ENCODE measurements at regions not wholly inside any gene's neighbourhood (a gene's known extent, or its start where the extent isn't known, plus 50 kb on each side); places are given as distances from the start of the nearest gene placed in this dataset.

- FAIRE-seq: peak; percentile 78
- H3K4me3 Mint-ChIP-seq (ENCODE audit: unreplicated experiment): no peak overlapping the region
Observed at GRCh38 chr12:18955594-18955993, 173.9 kb upstream of the PLEKHA5 start.

GRCh38 chr12:18965203-18965602 is 164.3 kb upstream of the PLEKHA5 start:
- Histone ChIP-seq H3K4me2 (ENCODE audit: low read length) (no peak overlapping the region), H2AFZ (ENCODE audit: low read depth, low read length) (no peak overlapping the region)

More at GRCh38 chr12:18955594-18955993, 173.9 kb upstream of the PLEKHA5 start:
- Histone ChIP-seq H3K4me1 (ENCODE audit: insufficient read depth, low read length) (no peaks in the 10 kb centered on the region), H3K79me2 (ENCODE audit: insufficient read depth, low read length) (no peaks in the 10 kb centered on the region), H3K4me2 (ENCODE audit: low read length) (peak overlapping the region; percentile 15), H4K20me1 (ENCODE audit: insufficient read depth, low read length) (no peaks in the 10 kb centered on the region), H3K27me3 (ENCODE audit: insufficient read depth, low read length) (no peaks in the 10 kb centered on the region), H3K27ac (ENCODE audit: low read depth, low read length) (no peak overlapping the region), H3K4me3 (ENCODE audit: insufficient read depth, low read depth, low read length) (no peak overlapping the region), H3K9ac (ENCODE audit: low read length) (no peak overlapping the region), H3K36me3 (ENCODE audit: insufficient read depth, low read length) (no peaks in the 10 kb centered on the region), H2AFZ (ENCODE audit: low read depth, low read length) (no peak overlapping the region), H3K9me3 (ENCODE audit: insufficient read depth, low read depth, low read length) (no peaks in the 10 kb centered on the region)
- peak; percentile 35 for DNase-seq (ENCODE audit: low read depth)
- Mint-ChIP-seq H3K27me3 (ENCODE audit: low read depth, unreplicated experiment) (no peaks in the 10 kb centered on the region), H3K36me3 (ENCODE audit: low read depth, unreplicated experiment) (no peaks in the 10 kb centered on the region), H3K27ac (ENCODE audit: unreplicated experiment) (no peak overlapping the region), H3K9me3 (ENCODE audit: unreplicated experiment) (peaks cover 2% of the 10 kb centered on the region), H3K4me1 (ENCODE audit: low read depth, unreplicated experiment) (peaks cover 8% of the 10 kb centered on the region)
- TF ChIP-seq EZH2 (IDR thresholded peaks at IDR 0.05; ENCODE audit: insufficient read depth, low read length) (no peak), CTCF (IDR thresholded peaks at IDR 0.05; ENCODE audit: insufficient read depth, low read depth, low read length) (no peak)

More at GRCh38 chr12:18965203-18965602, 164.3 kb upstream of the PLEKHA5 start:
- FAIRE-seq (no peak), DNase-seq (ENCODE audit: low read depth) (no peak)
- Mint-ChIP-seq H3K4me1 (ENCODE audit: low read depth, unreplicated experiment) (peaks cover 6% of the 10 kb centered on the region), H3K27ac (ENCODE audit: unreplicated experiment) (no peak overlapping the region), H3K9me3 (ENCODE audit: unreplicated experiment) (no peaks in the 10 kb centered on the region), H3K27me3 (ENCODE audit: low read depth, unreplicated experiment) (no peaks in the 10 kb centered on the region), H3K4me3 (ENCODE audit: unreplicated experiment) (no peak overlapping the region), H3K36me3 (ENCODE audit: low read depth, unreplicated experiment) (no peaks in the 10 kb centered on the region)
- Histone ChIP-seq H3K4me1 (ENCODE audit: insufficient read depth, low read length) (no peaks in the 10 kb centered on the region), H3K36me3 (ENCODE audit: insufficient read depth, low read length) (no peaks in the 10 kb centered on the region), H3K27me3 (ENCODE audit: insufficient read depth, low read length) (no peaks in the 10 kb centered on the region), H3K27ac (ENCODE audit: low read depth, low read length) (no peak overlapping the region), H3K4me3 (ENCODE audit: insufficient read depth, low read depth, low read length) (no peak overlapping the region), H3K79me2 (ENCODE audit: insufficient read depth, low read length) (no peaks in the 10 kb centered on the region), H4K20me1 (ENCODE audit: insufficient read depth, low read length) (no peaks in the 10 kb centered on the region), H3K9ac (ENCODE audit: low read length) (no peak overlapping the region), H3K9me3 (ENCODE audit: insufficient read depth, low read depth, low read length) (no peaks in the 10 kb centered on the region)
- no peak for TF ChIP-seq CTCF (IDR thresholded peaks at IDR 0.05; ENCODE audit: insufficient read depth, low read depth, low read length)
- no peak for TF ChIP-seq EZH2 (IDR thresholded peaks at IDR 0.05; ENCODE audit: insufficient read depth, low read length)

Measured in astrocyte (in vitro differentiated cells and primary cell).